ENCODE measurements at regions not wholly inside any gene's neighbourhood (a gene's known extent, or its start where the extent isn't known, plus 50 kb on each side); places are given as distances from the start of the nearest gene placed in this dataset.

DNA sequence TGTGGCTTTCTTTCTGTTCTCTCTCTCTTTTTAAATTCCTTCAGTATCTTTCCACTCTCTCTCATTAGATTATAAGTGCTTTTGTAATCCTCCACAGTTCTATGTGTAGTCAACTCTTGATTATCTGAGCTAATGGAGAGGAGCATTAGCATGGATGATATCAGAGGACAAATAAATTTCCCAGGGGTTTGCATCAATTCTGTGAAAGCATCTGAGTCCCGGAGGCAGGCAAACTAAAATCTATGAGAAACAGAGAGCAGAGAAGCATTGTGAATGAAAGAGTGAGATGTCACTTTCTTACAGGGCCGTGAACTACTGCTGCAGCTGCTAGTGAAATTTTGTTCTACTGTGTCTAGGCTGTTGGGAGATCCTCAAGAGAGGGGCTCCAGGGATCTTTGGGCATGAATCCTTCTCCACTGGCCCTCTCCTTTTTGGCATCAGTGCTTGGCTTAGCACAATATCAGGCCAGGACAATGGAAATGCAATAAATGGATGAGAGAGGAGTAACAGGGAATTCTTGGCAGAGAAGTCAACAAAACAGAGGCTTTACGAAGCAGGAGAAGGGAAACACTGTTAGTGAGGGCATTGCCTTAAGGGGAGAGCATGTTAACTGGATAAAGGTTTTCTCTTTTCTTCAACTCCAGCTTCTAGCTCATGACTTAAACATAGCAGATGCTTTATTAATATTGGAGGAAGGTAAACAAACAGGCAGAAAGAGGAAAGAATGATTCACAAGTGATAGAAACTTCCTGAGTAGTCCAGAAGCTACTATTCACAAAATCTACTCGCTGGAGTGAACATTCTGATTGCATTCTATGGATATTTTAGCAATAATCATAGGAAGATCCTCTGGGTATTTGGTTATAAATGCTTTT, 847.0 kb upstream of the MAP3K7 start:
- no peak for DNase-seq

DNA sequence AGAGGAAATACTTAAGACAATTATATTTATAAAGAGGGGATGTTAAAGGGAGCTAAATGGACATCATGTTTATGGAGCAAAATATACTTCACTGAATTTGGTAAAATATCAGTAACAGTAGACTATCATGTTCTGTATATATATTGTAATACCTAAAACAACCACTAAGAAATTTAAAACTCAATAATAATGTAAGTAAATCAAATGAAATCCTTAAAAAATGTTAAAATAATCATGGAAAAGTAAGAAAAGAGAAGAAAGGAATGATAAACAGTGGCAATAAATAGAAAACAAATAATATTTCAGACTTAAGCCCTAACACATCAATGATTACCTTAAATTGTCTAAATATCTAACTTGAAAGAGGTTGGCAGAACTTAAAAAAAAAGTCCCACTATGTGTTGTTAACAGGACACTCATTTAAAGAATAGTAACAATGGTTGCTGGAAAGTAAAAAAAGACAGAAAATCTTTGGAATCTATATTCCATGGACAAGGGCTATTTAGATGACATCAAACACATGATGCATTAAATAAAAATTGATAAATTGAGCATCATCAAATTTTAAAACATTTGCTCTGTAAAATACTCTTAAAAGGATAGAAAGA, 842.2 kb upstream of the MAP3K7 start:
- DNase-seq = no peak

DNA sequence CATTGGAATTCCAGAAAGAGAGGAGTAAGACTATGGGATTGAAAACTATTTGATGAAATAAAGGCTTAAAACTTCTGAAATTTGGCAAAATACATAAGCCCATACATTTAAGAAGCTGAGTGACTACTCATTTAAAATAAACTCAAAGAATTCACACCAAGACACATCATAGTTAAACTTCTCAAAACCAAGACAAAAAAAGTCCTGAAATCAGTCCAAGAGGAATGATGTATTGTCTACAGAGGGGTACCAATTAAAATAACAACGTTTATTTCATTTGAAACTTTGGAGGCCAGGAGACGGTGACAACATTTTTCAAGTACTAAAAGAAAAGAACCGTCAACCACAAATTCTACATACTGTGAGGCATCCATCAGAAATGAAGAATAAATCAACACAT, 841.4 kb upstream of the MAP3K7 start:
- DNase-seq = no peak

GRCh38 chr6:91420243-91420642, 833.4 kb upstream of the MAP3K7 start:
- DNase-seq = no peak

GRCh38 chr6:91415031-91415605, 828.2 kb upstream of the MAP3K7 start:
- no peak for DNase-seq

DNA sequence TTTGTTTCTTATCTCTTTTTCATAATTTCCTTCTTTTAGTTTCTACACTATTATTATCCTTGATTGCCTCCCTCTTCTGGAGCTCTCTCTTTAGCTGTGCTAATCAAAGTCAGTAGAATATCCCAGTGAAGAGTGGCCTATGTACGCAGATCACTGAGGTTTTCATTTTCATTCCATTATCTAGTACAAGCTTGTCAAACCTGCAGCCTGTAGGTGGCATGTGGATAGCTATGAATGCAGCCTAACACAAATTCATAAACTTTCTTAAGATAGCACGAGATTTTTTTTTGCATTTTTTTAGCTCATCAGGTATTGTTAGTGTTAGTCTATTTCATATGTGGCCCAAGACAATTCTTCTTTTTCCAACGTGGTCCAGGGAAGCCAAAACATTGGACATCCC, 825.7 kb upstream of the MAP3K7 start:
- DNase-seq = no peak

GRCh38 chr6:91407706-91408105, 820.8 kb upstream of the MAP3K7 start:
- DNase-seq = no peak

DNA sequence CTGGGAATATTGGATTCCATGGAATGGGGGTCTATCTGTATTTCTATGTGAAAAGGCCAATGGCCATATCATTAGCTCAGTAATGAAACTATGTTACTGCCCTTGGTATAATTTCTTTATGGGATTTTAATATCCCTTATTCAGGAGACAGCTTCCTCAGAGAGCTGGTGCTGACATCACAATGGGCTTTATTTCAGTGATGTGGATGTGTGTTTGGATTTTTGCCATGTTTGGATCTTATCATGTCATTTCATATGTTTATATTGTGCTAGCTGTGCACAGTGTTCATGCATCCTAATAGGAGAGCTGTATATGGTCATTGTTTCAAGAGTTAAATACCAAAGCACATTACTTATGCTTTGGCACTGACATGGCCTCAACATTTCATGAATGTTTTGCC, 806.1 kb upstream of the MAP3K7 start:
- DNase-seq = no peak

DNA sequence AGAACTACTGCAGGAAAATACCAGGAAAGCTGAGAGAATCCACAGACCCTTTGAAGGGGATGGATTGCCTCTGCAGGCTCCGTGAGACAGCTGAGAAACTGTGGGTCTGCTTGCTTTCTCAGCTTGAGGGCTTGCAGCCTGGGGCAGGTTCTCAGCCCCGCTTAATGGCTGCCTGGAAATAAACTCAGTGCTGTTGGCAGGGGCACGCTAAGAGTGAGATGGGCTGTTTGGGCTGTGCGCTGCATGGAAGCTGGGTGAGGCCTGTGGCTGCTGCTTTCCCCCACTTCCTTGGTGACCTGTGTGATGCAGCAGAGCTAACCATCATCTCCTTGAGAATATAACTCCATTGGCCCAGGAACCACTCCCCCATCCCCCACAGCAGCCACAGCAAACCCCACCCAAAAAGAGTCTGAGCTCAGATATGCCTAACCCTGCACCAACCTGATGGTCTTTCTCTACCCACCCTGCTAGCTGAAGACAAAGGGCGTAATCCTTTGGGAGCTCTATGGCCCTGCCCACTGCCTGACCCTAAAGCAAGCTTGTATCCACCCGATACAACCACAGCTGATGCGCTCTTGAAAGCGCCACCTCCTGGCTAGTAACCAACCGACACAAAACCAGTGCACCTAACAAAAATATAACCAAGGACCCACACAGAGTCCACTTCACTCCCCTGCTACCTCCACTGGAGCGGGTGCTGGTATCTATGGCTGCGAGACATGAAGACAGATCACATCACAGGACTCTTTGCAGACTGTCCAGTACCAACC, 800.6 kb upstream of the MAP3K7 start:
- DNase-seq = no peak

- DNase-seq = no peak
These were observed 799.3 kb upstream of the MAP3K7 start for GRCh38 chr6:91386204-91386603.

DNA sequence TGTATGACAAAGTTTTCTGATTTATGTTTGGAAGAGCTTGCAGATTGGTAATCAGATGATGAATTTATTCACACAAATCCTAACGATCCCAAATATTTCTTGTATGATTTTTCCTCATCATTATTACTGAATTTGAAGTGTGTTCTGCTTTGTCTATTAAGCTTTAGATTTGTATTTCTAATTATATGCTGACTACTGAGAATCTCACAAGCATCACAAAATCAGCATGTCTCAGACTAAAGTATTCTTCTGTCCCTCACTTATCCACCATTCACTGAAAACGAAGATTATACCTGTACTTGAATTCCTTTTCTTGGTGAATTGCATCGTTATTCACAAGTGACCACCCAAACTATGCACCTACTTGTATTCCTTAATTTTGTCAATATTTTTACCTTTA, 796.3 kb upstream of the MAP3K7 start:
- DNase-seq = no peak

- DNase-seq = no peak
These were observed 789.8 kb upstream of the MAP3K7 start for GRCh38 chr6:91376686-91377085.

DNA sequence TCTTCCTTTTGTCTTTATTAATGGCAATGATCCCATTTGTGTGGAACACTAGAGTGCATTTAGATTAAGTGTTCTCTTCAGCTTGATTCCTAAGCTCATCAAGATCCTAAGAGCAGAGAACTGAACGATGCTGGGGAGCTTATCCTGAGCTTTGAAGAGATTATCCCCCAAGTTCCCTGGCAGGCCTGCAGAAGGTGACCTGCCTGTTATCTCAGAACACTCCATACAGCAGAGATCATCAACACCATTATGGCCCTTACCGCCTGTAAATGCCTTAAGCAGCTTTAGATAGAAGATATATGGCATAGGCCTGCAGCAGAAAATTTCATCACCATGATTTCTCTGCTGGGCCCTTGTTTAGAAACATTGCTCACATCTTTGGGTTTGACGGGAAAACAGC, 779.9 kb upstream of the MAP3K7 start:
- no peak for DNase-seq

DNA sequence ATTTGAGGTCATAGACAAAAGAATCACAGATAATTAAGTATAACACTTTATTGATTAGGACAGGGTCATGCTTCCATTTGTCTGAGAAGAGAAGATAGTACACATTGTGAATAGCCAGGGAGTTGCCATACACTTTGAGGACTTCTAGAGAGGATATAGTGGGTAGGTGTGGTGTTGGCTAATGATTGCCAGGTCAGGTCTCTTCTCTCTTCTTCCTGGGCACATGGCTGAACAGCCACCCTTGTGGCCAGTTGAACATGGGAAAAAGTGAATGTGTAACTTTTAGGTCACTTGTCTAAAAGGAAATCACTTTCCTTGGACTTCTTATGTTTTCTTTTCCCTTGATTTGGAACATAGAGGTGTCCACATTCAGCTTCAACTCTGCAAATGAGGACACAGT, 772.1 kb upstream of the MAP3K7 start:
- DNase-seq = no peak

DNA sequence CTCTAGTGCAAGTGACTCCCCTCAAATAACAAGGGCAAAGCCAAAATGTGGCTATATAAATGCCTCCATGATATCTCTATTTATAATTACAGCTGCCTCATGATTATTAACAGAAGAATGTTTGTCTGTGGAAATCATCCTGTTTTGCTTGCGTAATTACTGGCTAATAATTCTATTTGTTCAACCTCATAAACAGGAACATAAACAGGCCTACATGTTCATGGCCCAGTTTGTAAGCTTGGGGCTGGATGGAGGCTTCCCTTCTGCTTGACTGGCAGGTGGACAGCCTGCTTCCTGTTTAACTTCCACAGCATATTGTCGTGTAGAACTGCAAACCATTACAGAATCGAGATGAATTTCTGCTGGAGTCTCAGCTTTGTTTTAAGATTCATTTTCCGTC, 766.0 kb upstream of the MAP3K7 start:
- no peak for DNase-seq

- DNase-seq = no peak
These were observed 765.4 kb upstream of the MAP3K7 start for GRCh38 chr6:91352321-91352720.

GRCh38 chr6:91350146-91350908, 763.5 kb upstream of the MAP3K7 start:
- no peak for DNase-seq

- no peak for DNase-seq
These were observed 754.6 kb upstream of the MAP3K7 start for GRCh38 chr6:91341473-91341872.

DNA sequence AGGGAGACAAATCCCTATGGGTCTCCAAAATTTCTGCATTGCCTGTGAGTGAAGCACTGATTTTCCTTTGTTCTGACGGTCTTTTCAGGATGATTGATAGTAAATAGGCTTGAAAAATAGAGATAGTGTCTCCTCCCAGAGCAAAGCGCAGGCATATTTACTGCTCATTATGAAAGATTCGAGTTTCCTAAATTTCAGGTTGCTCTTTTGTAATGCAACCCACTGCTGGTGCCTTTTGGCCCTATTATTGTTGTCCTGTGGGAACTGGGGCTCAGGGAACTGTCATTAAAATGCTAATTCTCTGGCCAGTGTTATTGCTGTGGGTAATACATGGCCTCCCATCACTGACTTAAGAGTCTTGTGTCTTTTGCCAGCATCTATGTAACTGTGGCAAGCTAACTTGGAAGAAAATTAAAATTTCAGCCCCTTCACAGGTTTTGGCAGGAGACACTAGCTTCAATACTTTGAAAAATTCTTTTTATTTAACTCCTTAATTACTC, 754.1 kb upstream of the MAP3K7 start:
- DNase-seq = no peak

DNA sequence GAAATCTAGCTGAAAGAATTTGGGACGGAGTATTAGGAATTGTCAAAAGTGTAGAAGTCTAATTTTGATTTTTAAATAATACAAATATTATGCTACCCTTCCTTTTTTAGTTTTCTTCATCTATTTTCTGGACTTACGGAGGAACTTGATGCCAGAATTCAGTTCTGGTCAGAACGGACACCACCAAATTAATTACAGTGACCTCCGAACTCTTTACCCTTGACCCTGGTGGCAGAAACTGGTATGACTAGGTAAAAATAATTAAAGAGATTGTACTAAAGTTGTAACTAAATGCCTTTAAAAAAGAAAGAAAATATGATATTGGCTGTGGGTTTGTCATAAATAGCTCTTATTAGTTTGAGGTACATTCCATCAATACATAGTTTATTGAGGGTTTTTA, 751.1 kb upstream of the MAP3K7 start:
- DNase-seq = no peak

DNA sequence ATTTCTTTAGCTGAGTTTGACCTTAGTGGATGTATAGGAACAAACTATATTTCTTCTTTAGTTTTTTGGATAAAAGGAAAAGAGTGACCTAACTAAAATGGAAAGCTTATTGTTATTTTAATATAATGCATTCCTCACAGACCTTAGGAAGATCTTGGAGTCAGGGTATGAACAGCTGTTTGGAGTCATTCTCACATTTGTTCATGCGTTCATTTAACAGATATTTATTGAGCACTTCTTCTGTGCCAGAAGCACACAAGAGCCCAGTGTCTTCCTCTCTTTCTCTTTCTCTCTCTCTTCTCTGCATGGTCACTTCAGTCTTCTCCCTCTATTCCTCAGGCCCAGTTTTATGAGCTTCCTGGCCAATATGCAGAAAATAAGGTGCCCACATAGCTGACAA, 744.0 kb upstream of the MAP3K7 start:
- DNase-seq = no peak

DNA sequence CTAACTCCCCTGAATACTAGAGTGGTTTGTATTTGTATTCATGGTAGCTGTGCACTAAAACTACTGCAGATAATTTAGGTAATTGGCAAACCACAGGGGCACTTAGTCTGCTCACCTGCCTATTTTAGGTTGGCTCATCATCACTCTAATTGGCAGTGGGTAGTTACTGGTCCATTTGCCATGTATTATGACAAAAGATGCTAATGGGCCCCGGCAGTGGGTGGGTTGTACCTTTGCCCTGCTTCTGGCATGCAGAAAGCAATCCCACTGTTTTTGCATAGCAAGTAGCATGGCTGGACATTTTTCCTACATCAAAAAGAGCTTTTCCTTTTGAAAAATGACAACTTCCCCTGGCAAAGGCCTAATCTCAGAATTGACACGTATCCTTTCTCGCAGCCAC, 741.4 kb upstream of the MAP3K7 start:
- DNase-seq = no peak

- no peak for DNase-seq
These were observed 737.8 kb upstream of the MAP3K7 start for GRCh38 chr6:91324711-91325110.
